DND-41 (cell line): ENCODE measurements at regions not wholly inside any gene's neighbourhood (a gene's known extent, or its start where the extent isn't known, plus 50 kb on each side); places are given as distances from the start of the nearest gene placed in this dataset.

Experiments used
- EZH2 ChIP-seq: IDR thresholded peaks from 3 replicates; pipeline ENCODE4 v1.6.1; 2012; ENCODE audit warnings: borderline replicate concordance, low read depth, mild to moderate bottlenecking, moderate library complexity, low read length, inconsistent platforms; ENCODE audit not compliant: severe bottlenecking
- TF ChIP-seq, protein P1 (sequence below): IDR thresholded peaks from 2 replicates; pipeline ENCODE4 v1.5.1; 2012; ENCODE audit warnings: borderline replicate concordance, low read length, moderate library complexity, mild to moderate bottlenecking; ENCODE audit not compliant: poor library complexity, severe bottlenecking; ENCODE audit errors: extremely low read depth

DNA sequence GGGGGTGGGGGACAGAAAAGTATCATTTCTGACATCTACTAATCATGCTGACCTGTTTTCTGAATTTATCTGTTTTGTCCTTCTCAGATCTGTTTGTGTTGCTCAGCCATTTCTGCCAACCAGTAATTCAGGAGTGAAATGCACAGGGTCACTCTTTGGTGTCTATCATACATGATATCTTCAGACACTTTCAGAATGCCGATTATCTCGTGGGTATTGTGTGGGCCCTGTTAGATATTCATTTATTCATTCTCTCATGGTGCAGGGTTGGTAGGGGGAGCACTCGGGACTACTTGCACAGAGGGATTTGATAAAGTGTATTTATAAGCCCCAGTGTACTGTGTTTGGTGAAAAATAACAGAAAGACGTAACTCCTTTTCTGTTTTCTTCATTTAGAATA is 101.2 kb upstream of the CITED2 start:
- TF ChIP-seq, protein P1, sequence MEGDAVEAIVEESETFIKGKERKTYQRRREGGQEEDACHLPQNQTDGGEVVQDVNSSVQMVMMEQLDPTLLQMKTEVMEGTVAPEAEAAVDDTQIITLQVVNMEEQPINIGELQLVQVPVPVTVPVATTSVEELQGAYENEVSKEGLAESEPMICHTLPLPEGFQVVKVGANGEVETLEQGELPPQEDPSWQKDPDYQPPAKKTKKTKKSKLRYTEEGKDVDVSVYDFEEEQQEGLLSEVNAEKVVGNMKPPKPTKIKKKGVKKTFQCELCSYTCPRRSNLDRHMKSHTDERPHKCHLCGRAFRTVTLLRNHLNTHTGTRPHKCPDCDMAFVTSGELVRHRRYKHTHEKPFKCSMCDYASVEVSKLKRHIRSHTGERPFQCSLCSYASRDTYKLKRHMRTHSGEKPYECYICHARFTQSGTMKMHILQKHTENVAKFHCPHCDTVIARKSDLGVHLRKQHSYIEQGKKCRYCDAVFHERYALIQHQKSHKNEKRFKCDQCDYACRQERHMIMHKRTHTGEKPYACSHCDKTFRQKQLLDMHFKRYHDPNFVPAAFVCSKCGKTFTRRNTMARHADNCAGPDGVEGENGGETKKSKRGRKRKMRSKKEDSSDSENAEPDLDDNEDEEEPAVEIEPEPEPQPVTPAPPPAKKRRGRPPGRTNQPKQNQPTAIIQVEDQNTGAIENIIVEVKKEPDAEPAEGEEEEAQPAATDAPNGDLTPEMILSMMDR: no peak
- TF ChIP-seq EZH2: no peak
